Prostate gland (tissue), 2 donors: ENCODE measurements at regions not wholly inside any gene's neighbourhood (a gene's known extent, or its start where the extent isn't known, plus 50 kb on each side); places are given as distances from the start of the nearest gene placed in this dataset.

Source experiments
- DNase-seq: peaks from one replicate; pipeline ENCODE4 v3.0.0-alpha.2; 2019; ENCODE audit warnings: low spot score
- H3K27ac ChIP-seq, 2 donors: fragments of 200-600 bp; sonication (generic); 2 replicates each; pipeline ENCODE4 v1.5.1; 2017 to 2019
- H3K27me3 ChIP-seq: fragments of 200-600 bp; sonication (generic); replicated peaks from 2 replicates; pipeline ENCODE4 v1.5.1; 2019; ENCODE audit not compliant: insufficient read depth
- H3K36me3 ChIP-seq, 2 donors: fragments of 200-600 bp; sonication (generic); 1 replicate in 1 of 2; 2 replicates in 1 of 2; pipeline versions ENCODE4 v1.5.1 to v1.8.1; 2017 to 2019
- H3K4me1 ChIP-seq: fragments of 200-600 bp; sonication (generic); replicated peaks from 2 replicates; pipeline ENCODE4 v1.5.1; 2019
- H3K4me3 ChIP-seq, 2 donors: fragments of 200-600 bp; sonication (generic); 2 replicates each; pipeline ENCODE4 v1.5.1; 2017 to 2019
- H3K9me3 ChIP-seq: fragments of 200-600 bp; sonication (generic); 2 replicates; pipeline ENCODE4 v1.5.1; 2017
- POLR2A ChIP-seq: fragments of 450-650 bp; IDR thresholded peaks from one replicate; pipeline ENCODE4 v1.6.1; 2016; ENCODE audit warnings: antibody characterized with exemption, mild to moderate bottlenecking
- POLR2AphosphoS5 ChIP-seq: sonication (generic); formaldehyde crosslinking; IDR thresholded peaks from one replicate; pipeline ENCODE4 v1.6.1; 2017; ENCODE audit warnings: antibody characterized with exemption
- WGBS: methylation state at CpG from one replicate; pipeline ENCODE4 v1.1.5; 2018; 5-methylcytosine and 5-hydroxymethylcytosine counted together
- intact Hi-C: fragments of 100-400 bp; cut with DNase I; formaldehyde crosslinking; loops from one replicate; pipeline ENCODE4 v1.14.2; 2022
- TF ChIP-seq, protein P1 (sequence below), 4 experiments: fragments of 200-600 bp in 2 of 4; fragments of 450-650 bp in 2 of 4; sonication (generic) in 2 of 4; IDR thresholded peaks; 1 replicate in 3 of 4; 2 replicates in 1 of 4; pipeline ENCODE4 v1.5.1; 2016 to 2019; ENCODE audit warnings: antibody characterized with exemption in 4 of 4, mild to moderate bottlenecking in 2 of 4, moderate library complexity in 2 of 4

DNA sequence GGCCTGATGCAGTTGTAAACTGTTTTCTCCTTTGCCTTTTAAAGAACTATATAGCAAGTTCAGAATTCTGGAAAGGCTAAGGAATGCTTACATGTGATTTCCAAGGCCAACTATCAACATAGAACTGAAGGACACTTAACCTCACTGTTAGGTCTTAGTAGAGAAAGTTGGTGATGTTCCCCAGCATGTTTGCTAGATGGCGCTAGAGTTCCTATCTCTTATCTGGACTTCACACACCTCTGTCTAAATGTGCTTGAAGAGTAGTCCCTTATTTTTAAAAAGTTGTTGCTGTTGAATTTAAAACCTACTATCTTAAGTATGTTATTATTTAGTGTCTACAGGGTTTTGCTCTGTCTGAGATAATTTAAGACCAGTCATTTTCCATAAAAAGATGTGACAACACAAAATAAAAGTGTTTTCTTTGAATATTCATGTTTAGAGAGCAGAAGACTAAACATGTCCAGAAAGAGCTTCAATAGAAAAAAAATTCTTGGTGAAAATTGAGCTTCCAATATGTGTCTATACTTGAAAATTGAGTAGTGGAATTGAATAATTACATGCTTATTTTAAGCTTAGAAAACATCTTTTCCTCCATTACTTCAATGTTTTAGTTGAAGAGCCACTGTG lies 237.3 kb downstream of the S1PR1 start:
- 0% methylated on average over 1 of the region's 1 CpG for WGBS
- no peak overlapping the region for H3K4me3 ChIP-seq
- TF ChIP-seq POLR2A (no peak), POLR2AphosphoS5 (no peak)
- TF ChIP-seq, protein P1, sequence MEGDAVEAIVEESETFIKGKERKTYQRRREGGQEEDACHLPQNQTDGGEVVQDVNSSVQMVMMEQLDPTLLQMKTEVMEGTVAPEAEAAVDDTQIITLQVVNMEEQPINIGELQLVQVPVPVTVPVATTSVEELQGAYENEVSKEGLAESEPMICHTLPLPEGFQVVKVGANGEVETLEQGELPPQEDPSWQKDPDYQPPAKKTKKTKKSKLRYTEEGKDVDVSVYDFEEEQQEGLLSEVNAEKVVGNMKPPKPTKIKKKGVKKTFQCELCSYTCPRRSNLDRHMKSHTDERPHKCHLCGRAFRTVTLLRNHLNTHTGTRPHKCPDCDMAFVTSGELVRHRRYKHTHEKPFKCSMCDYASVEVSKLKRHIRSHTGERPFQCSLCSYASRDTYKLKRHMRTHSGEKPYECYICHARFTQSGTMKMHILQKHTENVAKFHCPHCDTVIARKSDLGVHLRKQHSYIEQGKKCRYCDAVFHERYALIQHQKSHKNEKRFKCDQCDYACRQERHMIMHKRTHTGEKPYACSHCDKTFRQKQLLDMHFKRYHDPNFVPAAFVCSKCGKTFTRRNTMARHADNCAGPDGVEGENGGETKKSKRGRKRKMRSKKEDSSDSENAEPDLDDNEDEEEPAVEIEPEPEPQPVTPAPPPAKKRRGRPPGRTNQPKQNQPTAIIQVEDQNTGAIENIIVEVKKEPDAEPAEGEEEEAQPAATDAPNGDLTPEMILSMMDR (IDR thresholded peaks at IDR 0.05) = no peak
- no peaks in the 10 kb centered on the region for H3K27me3 ChIP-seq
- no peak overlapping the region for H3K27ac ChIP-seq
- no peaks in the 10 kb centered on the region for H3K36me3 ChIP-seq
- intact Hi-C loops = no loop called here
- H3K4me1 ChIP-seq = no peaks in the 10 kb centered on the region
- no peaks in the 10 kb centered on the region for H3K9me3 ChIP-seq
- no peak for DNase-seq

DNA sequence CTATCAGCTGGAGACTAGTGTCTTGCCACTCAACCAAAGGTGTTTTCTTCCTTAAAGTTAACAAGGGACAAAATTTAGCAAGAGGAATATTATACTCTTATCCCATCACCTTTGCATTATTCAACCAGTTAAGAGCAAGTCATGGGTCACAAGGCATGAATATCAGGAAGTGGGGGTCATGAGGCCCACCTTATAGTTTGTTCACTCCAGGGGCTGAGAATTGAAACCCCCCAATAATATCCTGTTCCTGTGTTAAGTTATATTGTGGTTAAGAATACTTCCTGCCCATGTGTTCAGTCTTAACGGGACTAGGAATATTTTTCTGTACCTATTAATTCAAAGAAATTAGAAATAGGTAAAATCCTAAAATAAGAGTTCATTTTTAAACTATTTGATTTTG lies 239.7 kb downstream of the S1PR1 start:
- TF ChIP-seq, protein P1 (IDR thresholded peaks at IDR 0.05) = no peak
- no peak for TF ChIP-seq POLR2A
- TF ChIP-seq POLR2AphosphoS5 = no peak
- Histone ChIP-seq H3K27ac (no peak overlapping the region), H3K36me3 (no peaks in the 10 kb centered on the region), H3K4me3 (no peak overlapping the region), H3K4me1 (no peaks in the 10 kb centered on the region), H3K9me3 (no peaks in the 10 kb centered on the region), H3K27me3 (no peaks in the 10 kb centered on the region)
- intact Hi-C loops = no loop called here
- 73% methylated on average over 1 of the region's 1 CpG for WGBS
- DNase-seq = no peak

DNA sequence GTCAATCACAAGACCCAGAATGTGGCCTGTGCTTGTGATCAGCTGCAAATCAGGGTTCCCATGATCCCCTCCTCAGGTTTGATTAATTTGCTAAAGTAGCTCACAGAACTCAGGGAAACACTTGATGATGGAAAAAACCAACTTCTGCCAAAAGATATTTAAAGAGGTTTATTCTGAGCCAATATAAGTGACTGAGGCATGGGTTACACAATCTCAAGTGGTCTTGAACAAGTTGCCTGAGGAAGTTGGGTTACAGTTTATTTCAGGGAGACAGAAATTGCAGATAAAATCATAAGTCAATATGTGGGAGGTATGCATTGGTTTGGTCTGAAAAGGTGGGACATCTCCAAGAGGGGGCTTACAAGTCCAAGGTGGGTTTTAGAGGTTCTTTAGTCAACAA lies 243.1 kb downstream of the S1PR1 start:
- H3K27me3 ChIP-seq = no peaks in the 10 kb centered on the region
- no peaks in the 10 kb centered on the region for H3K36me3 ChIP-seq
- H3K4me3 ChIP-seq = no peak overlapping the region
- no peaks in the 10 kb centered on the region for H3K9me3 ChIP-seq
- no peak overlapping the region for H3K27ac ChIP-seq
- H3K4me1 ChIP-seq = no peaks in the 10 kb centered on the region
- DNase-seq = no peak
- no peak for TF ChIP-seq POLR2A
- TF ChIP-seq, protein P1 (IDR thresholded peaks at IDR 0.05) = no peak
- TF ChIP-seq POLR2AphosphoS5 = no peak
- intact Hi-C loops = no loop called here

DNA sequence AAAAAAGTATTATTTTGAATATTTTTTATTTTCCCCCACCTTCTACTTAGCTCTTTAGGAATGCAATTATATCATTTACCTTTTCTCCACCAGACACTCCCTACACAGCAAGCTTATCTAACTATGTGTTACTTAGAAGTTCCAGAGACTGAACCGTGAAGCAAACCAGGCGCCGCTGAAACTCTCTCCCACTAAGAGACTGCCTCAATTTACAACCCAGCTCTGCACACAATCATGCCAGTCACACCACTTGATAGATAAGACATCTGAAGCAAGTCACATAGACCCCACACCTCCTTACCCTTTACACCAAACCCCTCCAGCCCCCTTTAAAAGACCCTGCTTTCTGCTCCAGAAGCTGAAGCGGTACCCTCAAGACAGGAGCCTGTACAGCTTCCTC lies 245.5 kb downstream of the S1PR1 start:
- intact Hi-C loops = no loop called here
- 83% methylated on average over 4 of the region's 4 CpGs for WGBS
- Histone ChIP-seq H3K4me3 (no peak overlapping the region), H3K36me3 (no peaks in the 10 kb centered on the region), H3K9me3 (no peaks in the 10 kb centered on the region), H3K27me3 (no peaks in the 10 kb centered on the region), H3K27ac (no peak overlapping the region), H3K4me1 (no peaks in the 10 kb centered on the region)
- no peak for DNase-seq
- TF ChIP-seq, protein P1 (IDR thresholded peaks at IDR 0.05) = no peak
- TF ChIP-seq POLR2AphosphoS5 (no peak), POLR2A (no peak)

DNA sequence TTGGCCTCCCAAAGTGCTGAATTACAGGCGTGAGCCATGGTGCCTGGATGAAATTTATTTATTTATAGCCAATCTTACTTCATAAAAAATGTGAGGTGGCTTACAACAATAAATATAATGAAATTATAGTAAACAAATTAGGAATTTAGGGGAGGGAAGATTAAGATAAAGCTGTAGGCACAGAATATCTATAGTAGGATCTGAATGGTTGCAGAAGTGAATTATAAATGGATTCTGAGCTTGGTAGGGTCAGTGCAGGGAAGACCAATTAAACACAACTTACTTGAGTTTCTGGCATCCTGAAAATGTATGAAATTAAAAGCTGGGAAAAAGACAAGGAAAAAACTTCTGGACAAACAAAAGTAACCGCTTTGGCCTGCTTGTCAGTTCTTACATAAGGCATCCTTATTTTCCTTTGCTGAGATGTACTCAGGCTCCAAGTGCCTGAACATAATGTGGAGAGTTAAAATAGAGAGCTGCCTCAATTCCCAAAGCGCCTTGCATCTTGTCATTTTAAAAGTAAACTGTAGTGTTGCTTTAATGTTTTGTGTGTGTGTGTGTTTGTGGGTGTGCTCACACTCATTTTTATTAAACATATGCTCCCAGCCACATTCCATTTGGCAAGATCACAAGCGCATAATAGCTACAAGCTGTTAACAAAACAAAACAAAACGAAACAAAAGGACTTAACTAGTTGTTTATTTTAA lies 247.3 kb downstream of the S1PR1 start:
- intact Hi-C loops = no loop called here
- no peak overlapping the region for H3K4me3 ChIP-seq
- no peaks in the 10 kb centered on the region for H3K27me3 ChIP-seq
- H3K27ac ChIP-seq = no peak overlapping the region
- no peaks in the 10 kb centered on the region for H3K36me3 ChIP-seq
- H3K9me3 ChIP-seq = no peaks in the 10 kb centered on the region
- no peaks in the 10 kb centered on the region for H3K4me1 ChIP-seq
- no peak for TF ChIP-seq POLR2A
- no peak for TF ChIP-seq POLR2AphosphoS5
- TF ChIP-seq, protein P1 (IDR thresholded peaks at IDR 0.05) = no peak
- no peak for DNase-seq
- WGBS = 45% methylated on average over 5 of the region's 5 CpGs
